HepG2 (cell line): ENCODE measurements at regions not wholly inside any gene's neighbourhood (a gene's known extent, or its start where the extent isn't known, plus 50 kb on each side); places are given as distances from the start of the nearest gene placed in this dataset.

Experiments used
- ASH2L ChIP-seq: fragments of 300-600, 200-600 bp; sonication (generic); IDR thresholded peaks from 2 replicates; pipeline ENCODE4 v1.7.0; 2017; ENCODE audit warnings: low read depth, mild to moderate bottlenecking, moderate library complexity, mixed read lengths, low read length; ENCODE audit not compliant: insufficient read length
- CEBPB ChIP-seq: IDR thresholded peaks from 2 replicates; pipeline ENCODE4 v1.6.1; 2011; ENCODE audit warnings: low read depth, low read length, improper control_type of control experiment, borderline replicate concordance
- DDIT3 ChIP-seq: sonication (generic); formaldehyde crosslinking; IDR thresholded peaks from 2 replicates; pipeline ENCODE4 v1.4.0; 2020; ENCODE audit warnings: mild to moderate bottlenecking, missing genetic modification reagents
- ELF1 ChIP-seq: sonication (generic); formaldehyde crosslinking; IDR thresholded peaks from 2 replicates; pipeline ENCODE4 v1.4.0; 2020; ENCODE audit warnings: missing genetic modification reagents
- FIP1L1 ChIP-seq: fragments of 200-400 bp; formaldehyde crosslinking; IDR thresholded peaks from 2 replicates; pipeline ENCODE4 v1.6.1; 2018; ENCODE audit warnings: low read depth, mild to moderate bottlenecking, low read length, moderate library complexity, borderline replicate concordance; ENCODE audit not compliant: insufficient read depth
- HMGXB3 ChIP-seq: sonication (generic); formaldehyde crosslinking; IDR thresholded peaks from 2 replicates; pipeline ENCODE4 v1.4.0; 2020; ENCODE audit warnings: missing genetic modification reagents, borderline replicate concordance
- LCORL ChIP-seq, 2 experiments: fragments of 450-650 bp in 1 of 2; sonication (generic) in 1 of 2; formaldehyde crosslinking in 1 of 2; IDR thresholded peaks; 2 replicates each; pipeline versions ENCODE4 v1.5.0 to v1.6.1; 2017 to 2020; ENCODE audit warnings: antibody characterized with exemption in 1 of 2, missing genetic modification reagents in 1 of 2
- MEIS2 ChIP-seq: sonication (generic); formaldehyde crosslinking; IDR thresholded peaks from 2 replicates; pipeline ENCODE4 v1.9.0; 2021; ENCODE audit warnings: mild to moderate bottlenecking, missing genetic modification reagents
- MXI1 ChIP-seq: IDR thresholded peaks from 3 replicates; pipeline ENCODE4 v1.6.1; 2012; ENCODE audit warnings: low read depth, low read length, inconsistent platforms, borderline replicate concordance
- NR2F2 ChIP-seq: IDR thresholded peaks from 2 replicates; pipeline ENCODE4 v1.6.1; 2012; ENCODE audit warnings: low read depth, inconsistent platforms, borderline replicate concordance
- RNF2 ChIP-seq: fragments of 450-650 bp; conservative IDR thresholded peaks from 2 replicates; pipeline ENCODE4 v1.6.1; 2016; ENCODE audit warnings: low read depth
- TOPORS ChIP-seq: sonication (generic); formaldehyde crosslinking; IDR thresholded peaks from 2 replicates; pipeline ENCODE4 v1.8.0; 2023; ENCODE audit warnings: mild to moderate bottlenecking, missing genetic modification reagents
- ZBED4 ChIP-seq: sonication (generic); formaldehyde crosslinking; IDR thresholded peaks from 2 replicates; pipeline ENCODE4 v1.4.0; 2020; ENCODE audit warnings: missing genetic modification reagents, borderline replicate concordance
- ZBTB33 ChIP-seq: sonication (generic); formaldehyde crosslinking; IDR thresholded peaks from 2 replicates; pipeline ENCODE4 v1.4.0; 2020; ENCODE audit warnings: missing genetic modification reagents
- ZMAT3 ChIP-seq: sonication (generic); formaldehyde crosslinking; conservative IDR thresholded peaks from 2 replicates; pipeline ENCODE4 v1.7.0; 2021; ENCODE audit warnings: missing genetic modification reagents
- ZNF235 ChIP-seq: sonication (generic); formaldehyde crosslinking; IDR thresholded peaks from 2 replicates; pipeline ENCODE4 v1.8.1; 2023; ENCODE audit warnings: mild to moderate bottlenecking, missing genetic modification reagents, borderline replicate concordance
- ZNF740 ChIP-seq: sonication (generic); formaldehyde crosslinking; IDR thresholded peaks from 2 replicates; pipeline ENCODE4 v1.4.0; 2020; ENCODE audit warnings: missing genetic modification reagents

GRCh38 chr10:113385021-113385999, 167.5 kb upstream of the HABP2 start (continued):
- TF ChIP-seq MEIS2 (CRISPR knock-in tag): no peak
- peak; percentile 40 for TF ChIP-seq ASH2L
- no peak for TF ChIP-seq DDIT3 (CRISPR knock-in tag)
- no peak for TF ChIP-seq HMGXB3 (CRISPR knock-in tag)
- TF ChIP-seq CEBPB: no peak
- TF ChIP-seq ZNF235: no peak
- no peak for TF ChIP-seq MXI1
- no peak for TF ChIP-seq ZNF740 (CRISPR knock-in tag)
- no peak for TF ChIP-seq ZMAT3
- TF ChIP-seq ZBED4: no peak
- no peak for TF ChIP-seq LCORL (IDR thresholded peaks at IDR 0.05)
- peak; percentile 54; the same call in 1 of the 2 replicates for TF ChIP-seq LCORL (CRISPR knock-in tag; IDR thresholded peaks at IDR 0.05)
- no peak for TF ChIP-seq TOPORS (CRISPR knock-in tag)
- no peak for TF ChIP-seq ELF1
- TF ChIP-seq NR2F2: no peak
- no peak for TF ChIP-seq FIP1L1
- TF ChIP-seq RNF2: no peak
- no peak for TF ChIP-seq ZBTB33 (CRISPR knock-in tag)
